Middle frontal gyrus (tissue), 1 donor: ENCODE measurements at regions not wholly inside any gene's neighbourhood (a gene's known extent, or its start where the extent isn't known, plus 50 kb on each side); places are given as distances from the start of the nearest gene placed in this dataset.
"Not testable (repeated sequence)": the region's sequence is repeated elsewhere in the genome, so short reads cannot be mapped to it uniquely, and the experiment has no call there.

ENCODE experiments used
- DNase-seq: peaks from one replicate; pipeline ENCODE4 v3.0.0-alpha.2; 2015; ENCODE audit warnings: low spot score; ENCODE audit errors: extremely low spot score

DNA sequence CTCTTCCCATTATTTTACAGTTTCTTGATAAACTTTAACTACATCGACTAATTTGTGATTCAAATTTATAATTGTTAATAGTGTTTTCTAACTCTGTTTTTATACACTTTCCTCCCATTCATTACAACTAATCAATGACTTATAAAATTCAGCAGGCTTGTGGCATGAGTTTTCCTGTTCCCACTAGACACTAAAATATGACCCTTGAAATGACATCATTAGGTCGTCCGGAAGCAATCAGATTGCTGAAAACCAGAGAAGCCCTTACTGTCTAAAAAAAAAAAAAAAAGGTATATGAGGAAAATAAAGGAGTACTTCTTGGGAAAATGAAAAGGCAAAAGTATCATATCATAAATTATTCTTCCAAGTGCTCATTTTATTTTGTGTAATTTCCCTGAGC lies 553.7 kb downstream of the ZNF608 start:
- no peak for DNase-seq

- no peak for DNase-seq
Measured at GRCh38 chr5:124185716-124186115, 560.7 kb downstream of the ZNF608 start.

DNA sequence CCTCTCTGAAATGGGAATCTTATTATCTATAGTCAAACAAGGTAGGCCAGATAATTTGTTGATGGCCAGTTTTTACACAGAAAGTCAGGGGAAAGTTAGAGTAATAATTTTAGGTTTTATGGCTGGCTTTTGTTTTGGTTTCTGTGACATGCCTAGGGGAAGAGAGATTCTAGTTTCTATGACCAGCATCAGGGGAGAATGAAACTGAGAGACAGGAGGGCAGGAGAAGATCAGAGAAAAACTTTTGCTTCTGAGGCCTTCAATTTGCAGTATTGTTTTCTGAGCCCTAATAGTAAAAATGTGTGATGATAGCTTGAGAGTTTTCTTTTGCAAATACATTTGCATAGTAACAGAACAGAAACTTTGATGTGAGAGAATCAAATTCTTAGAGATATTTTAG lies 564.3 kb downstream of the ZNF608 start:
- DNase-seq, result no peak

- no peak for DNase-seq
Measured at GRCh38 chr5:124180875-124181461, 565.5 kb downstream of the ZNF608 start.

DNA sequence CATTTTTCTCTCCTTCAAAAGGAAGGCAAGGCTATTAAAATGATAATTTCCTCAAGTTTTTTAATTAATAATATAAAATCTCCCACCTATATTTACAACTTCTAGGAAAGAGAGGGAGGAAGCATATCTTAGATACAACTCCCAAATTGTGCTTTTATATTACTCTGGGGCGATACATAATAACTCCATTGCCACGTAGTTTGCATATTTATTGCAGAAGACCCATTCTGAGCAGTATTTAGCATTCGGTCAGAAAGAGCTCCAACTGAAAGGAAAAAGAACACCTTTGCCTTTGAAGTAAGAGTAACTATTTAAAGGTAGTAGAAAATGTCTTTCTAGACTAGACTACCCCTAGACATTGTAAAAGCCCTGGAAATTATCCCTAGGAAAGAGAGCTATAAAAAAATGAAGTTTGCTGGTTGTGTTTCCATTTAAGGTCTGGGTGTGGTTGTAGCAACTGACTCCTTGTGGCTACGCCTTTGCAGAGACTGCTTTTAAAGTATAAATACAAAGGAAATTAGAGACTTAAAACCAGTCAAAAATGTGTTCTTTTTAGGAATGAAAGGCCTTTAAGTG lies 566.1 kb downstream of the ZNF608 start:
- DNase-seq, result no peak

DNA sequence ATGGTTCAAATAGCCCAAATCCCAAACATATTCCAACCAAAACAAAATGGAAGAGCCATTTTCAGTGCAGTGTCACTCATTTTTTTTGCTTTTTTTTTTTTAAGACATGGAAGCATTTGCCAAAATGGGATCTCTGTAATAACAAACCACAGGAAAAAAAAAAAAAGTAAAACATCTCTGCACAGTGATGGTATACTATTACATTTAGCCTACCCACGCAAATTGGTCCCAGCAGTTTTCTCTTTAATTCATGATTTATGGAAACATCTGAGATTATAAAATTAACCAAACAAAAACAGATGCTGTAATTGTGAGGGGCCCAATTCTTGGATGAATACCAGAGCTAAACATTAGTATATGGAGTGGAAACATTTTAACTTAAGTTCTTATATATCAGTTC lies 566.6 kb downstream of the ZNF608 start:
- DNase-seq, result no peak

DNA sequence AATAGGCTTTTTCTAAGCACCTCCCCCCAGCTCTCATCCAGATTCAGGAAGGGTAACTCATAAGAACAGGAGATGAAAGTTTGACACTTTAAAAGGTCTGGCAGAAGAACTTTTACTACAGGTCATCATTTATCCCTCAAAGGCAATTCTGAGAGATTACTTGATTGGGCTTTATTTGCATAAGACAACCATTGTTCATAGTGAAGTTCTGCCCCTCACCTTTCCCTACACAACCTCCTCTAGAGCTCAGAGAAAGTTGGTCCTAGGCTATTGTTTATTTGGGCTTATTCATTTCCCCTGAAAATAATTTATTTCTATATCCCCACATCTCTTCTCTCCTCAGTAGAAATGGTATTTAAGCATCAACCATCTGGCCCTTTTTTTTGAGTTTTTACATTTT lies 568.4 kb downstream of the ZNF608 start:
- DNase-seq, result no peak

GRCh38 chr5:124176692-124177091 lies 569.7 kb downstream of the ZNF608 start:
- DNase-seq, result no peak

DNA sequence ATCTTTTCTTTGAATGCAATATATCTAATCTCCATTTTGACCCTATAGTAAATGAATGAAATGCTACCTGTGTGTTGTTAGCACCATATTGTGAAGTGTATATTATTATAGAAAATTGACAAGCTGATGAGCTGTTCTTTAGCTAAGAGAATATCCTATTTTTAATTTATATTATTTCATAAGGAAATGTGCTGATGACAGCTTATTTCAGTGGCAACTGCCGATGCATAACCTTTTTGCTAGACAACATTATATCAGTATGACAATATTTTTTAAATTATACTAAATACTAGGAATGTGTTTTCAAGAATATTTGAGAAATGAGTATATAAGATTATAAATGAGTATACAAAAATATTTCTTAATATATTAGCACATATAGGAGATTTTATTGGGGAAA lies 573.1 kb downstream of the ZNF608 start:
- DNase-seq, result no peak

- DNase-seq, result no peak
Measured at GRCh38 chr5:124172389-124173003, 573.9 kb downstream of the ZNF608 start.

DNA sequence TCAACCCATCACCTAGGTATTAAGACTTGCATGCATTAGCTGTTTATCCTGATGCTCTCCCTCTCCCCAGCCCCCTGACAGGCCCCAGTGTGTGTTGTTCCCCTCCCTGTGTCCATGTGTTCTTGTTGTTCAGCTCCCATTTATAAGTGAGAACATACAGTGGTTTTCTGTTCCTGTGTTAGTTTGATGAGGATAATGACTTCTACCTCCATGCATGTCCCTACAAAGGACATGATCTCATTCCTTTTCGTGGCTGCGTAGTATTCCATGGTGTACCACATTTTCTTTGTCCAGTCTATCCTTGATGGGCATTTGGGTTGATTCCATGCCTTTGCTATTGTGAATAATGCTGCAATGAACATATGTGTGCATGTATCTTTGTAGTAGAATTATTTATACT lies 578.3 kb downstream of the ZNF608 start:
- DNase-seq, result not testable (repeated sequence)

DNA sequence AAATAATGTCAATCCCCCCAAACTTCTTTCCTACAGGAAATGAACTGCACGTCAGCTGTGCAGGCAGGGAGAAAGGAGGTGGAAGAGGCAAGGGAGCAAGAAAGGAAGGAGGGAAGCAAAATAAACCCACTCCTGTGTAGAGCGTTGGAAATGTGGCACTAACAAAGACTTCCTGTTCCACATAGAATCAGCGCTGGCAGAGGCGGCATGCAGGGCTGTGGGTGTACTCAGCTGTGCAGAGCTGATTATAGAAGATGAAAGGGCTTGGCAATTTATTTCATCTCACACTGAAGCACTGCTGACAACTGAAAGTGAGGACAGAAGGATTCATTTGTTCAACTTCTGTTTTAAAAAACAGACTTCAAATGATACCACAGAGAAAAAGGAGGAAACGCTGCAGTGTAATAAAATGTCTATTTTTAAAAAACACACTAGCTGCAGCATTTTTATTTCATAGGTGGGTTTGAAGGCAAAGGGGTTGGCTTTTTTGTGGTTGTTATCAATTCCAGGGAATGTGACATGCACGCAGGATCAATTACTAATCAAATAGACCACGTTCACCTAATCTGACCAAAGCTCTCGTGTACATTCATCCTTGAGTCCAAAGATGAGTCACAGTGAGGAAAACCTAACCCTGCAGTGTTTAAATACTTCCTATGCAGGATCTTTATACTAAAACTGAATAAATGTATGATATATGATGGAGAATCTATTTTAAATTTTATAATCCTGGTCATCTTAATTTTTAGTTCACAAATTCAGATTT lies 583.5 kb downstream of the ZNF608 start:
- peak; percentile 90 for DNase-seq

GRCh38 chr5:124161266-124161665 lies 585.2 kb downstream of the ZNF608 start:
- DNase-seq, result no peak

GRCh38 chr5:124160265-124160664 lies 586.2 kb downstream of the ZNF608 start:
- DNase-seq, result no peak

- DNase-seq, result no peak
Measured at GRCh38 chr5:124157320-124157719, 589.1 kb downstream of the ZNF608 start.

GRCh38 chr5:124156415-124156996 lies 589.9 kb downstream of the ZNF608 start:
- no peak for DNase-seq

DNA sequence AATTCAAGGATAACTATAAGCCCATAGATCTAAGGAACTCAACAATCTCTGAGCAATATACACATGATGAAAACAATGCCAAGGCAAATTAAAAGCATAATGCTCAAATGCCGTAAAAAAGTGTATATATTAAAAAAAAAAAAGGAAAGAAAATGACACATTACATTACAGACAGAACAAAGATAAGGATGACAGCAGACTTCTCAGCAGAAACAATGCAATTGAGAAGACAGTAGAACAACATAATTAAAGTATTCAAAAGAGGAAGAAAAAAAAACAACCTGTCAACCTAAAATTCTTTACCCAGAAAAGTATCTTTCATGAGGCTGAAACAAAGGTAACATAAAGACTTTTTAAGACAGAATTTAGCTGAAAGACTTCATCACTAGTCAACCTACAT lies 591.7 kb downstream of the ZNF608 start:
- DNase-seq, result no peak

DNA sequence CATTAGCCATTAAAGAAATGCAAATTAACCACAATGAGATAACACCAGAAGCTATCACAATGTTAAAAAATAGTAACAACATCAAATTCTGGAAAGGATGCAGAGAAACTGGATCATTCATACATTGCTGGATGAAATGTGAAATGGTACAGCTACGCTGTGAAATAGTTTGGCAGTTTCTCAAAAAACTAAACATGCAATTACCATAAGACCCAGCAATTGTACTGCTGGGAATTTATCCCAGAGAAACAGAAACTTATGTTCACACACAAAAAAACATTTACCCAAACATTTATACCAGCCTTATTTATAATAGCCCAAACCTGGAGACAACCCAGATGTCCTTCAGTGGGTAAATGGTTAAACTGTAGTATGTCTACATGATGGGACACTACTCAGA lies 592.9 kb downstream of the ZNF608 start:
- no peak for DNase-seq

DNA sequence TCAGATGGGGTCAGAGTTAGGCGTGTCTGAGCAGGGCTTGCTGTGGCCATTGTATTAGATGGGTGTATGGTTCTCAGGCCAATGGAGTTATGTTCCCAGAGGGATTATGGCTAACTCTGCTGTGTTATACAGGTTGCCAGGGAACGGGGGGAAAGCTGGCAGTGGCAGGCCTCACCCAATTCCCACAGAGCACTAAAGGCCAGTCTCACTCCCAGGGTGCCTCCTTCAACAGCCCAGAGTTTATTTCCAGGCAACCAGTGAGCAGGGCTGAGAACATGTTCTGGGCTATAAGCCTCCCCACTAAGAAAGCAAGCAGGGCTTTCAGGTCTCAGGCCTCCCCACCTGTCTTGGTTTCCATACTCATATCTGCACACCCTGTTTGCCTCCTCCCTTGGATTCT lies 597.9 kb downstream of the ZNF608 start:
- DNase-seq, result no peak

DNA sequence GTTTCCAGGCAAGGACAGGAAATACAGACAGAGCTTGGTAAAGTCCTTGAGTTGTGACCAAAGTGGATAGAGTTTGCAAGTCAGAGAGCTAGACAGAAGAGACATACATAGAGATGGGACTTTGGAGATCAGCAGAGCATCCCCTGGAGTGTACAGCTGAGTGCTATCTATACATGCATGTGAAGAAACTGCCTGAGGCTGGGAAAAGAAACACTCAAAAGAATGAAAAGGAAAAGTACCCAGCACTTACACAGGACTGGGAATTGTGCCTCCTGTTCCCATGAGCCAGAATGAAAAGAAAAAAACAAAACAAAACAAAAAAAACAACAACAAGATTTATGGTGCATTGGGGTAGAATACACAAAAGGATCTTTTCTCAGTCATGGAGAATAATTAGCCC lies 606.4 kb downstream of the ZNF608 start:
- DNase-seq, result no peak

GRCh38 chr5:124139477-124139876 lies 607.0 kb downstream of the ZNF608 start:
- no peak for DNase-seq

DNA sequence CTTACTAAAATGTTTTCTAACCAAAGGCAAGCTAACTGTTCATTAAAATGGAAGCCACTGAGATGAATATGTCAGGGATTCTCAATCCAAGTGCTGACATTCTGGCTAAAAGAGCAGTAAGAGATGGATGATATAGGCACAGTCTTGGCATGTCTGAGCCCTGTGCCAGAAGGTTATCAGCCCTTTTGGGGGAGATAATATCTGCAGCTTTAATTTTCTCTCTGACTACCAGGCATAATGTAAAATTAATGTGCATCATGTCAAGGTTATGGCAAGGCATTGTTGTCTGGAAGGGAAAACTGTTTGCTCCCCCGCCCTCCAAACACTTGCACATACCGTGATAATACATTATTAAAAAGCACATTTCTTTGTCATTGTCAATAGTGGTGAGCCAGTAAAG lies 609.8 kb downstream of the ZNF608 start:
- DNase-seq, result no peak
